H1 (cell line): ENCODE measurements at regions not wholly inside any gene's neighbourhood (a gene's known extent, or its start where the extent isn't known, plus 50 kb on each side); places are given as distances from the start of the nearest gene placed in this dataset.
A peak's percentile ranks its signal among the peaks of the same experiment; 100 is the strongest.

ENCODE experiments used
- CTCF ChIA-PET: fragments of 300-600 bp; sonication (Branson Sonifier 250); formaldehyde crosslinking; loops from one replicate; lab custom pipeline; 2021; ENCODE audit not compliant: partially characterized antibody; lab: Charles Lee
- POLR2A ChIA-PET: fragments of 300-600 bp; sonication (Branson Sonifier 250); formaldehyde crosslinking; loops from one replicate; lab custom pipeline; 2021; ENCODE audit warnings: inconsistent platforms; ENCODE audit not compliant: partially characterized antibody; lab: Charles Lee
- DNase-seq, 2 experiments: peaks; one replicate each; pipeline versions ENCODE4 v3.0.0 to v3.0.0-alpha.2; 2010 to 2022; ENCODE audit warnings: low spot score in 2 of 2, low read depth in 1 of 2, mixed read lengths in 1 of 2
- FAIRE-seq: peaks from 2 replicates; lab custom pipeline; 2011; peaks lifted over from hg19 to GRCh38; lab: Jason Lieb, UNC
- H2AFZ ChIP-seq: 2 replicates; pipeline ENCODE4 v1.8.1; 2012; ENCODE audit warnings: low read length, inconsistent platforms
- H2AK5ac ChIP-seq: 2 replicates; pipeline ENCODE4 v1.6.1; 2013; ENCODE audit warnings: low read depth, low read length
- H2BK120ac ChIP-seq: replicated peaks from 2 replicates; pipeline ENCODE3; 2013; ENCODE audit warnings: low read depth, low read length, inconsistent platforms
- H2BK12ac ChIP-seq: 2 replicates; pipeline ENCODE4 v1.6.1; 2013; ENCODE audit warnings: low read depth, low read length
- H2BK15ac ChIP-seq: 2 replicates; pipeline ENCODE4 v1.6.1; 2013; ENCODE audit warnings: low read length
- H2BK20ac ChIP-seq: 2 replicates; pipeline ENCODE4 v1.6.1; 2013; ENCODE audit warnings: low read length
- H2BK5ac ChIP-seq: 2 replicates; pipeline ENCODE4 v1.6.1; 2013; ENCODE audit warnings: low read depth, low read length
- H3K14ac ChIP-seq: 2 replicates; pipeline ENCODE4 v1.6.1; 2013; ENCODE audit warnings: inconsistent platforms; ENCODE audit not compliant: insufficient read length
- H3K18ac ChIP-seq: 2 replicates; pipeline ENCODE4 v1.6.1; 2013; ENCODE audit warnings: low read length; ENCODE audit errors: extremely low read depth
- H3K23ac ChIP-seq: 2 replicates; pipeline ENCODE4 v1.6.1; 2013; ENCODE audit warnings: inconsistent platforms; ENCODE audit not compliant: insufficient read length
- H3K23me2 ChIP-seq: 2 replicates; pipeline ENCODE4 v1.6.1; 2013; ENCODE audit warnings: low read depth, low read length
- H3K27ac ChIP-seq: 2 replicates; pipeline ENCODE4 v1.6.1; 2011; ENCODE audit warnings: low read depth, low read length, inconsistent platforms
- H3K27me3 ChIP-seq, 4 experiments: replicated peaks in 1 of 4; 1 replicate in 1 of 4; 2 replicates in 3 of 4; pipeline versions ENCODE4 v1.6.1 to v1.8.1; 2011 to 2013; ENCODE audit warnings: low read length in 3 of 4, mild to moderate bottlenecking in 3 of 4, inconsistent platforms in 2 of 4, mixed read lengths in 2 of 4, moderate library complexity in 1 of 4; ENCODE audit not compliant: control insufficient read depth in 3 of 4, insufficient read depth in 3 of 4; ENCODE audit errors: extremely low read depth in 1 of 4
- H3K36me3 ChIP-seq, 4 experiments: 2 replicates each; pipeline versions ENCODE4 v1.6.1 to v1.8.1; 2011 to 2013; ENCODE audit warnings: mild to moderate bottlenecking in 4 of 4, low read length in 3 of 4, moderate library complexity in 2 of 4, control low read depth in 1 of 4, inconsistent platforms in 1 of 4; ENCODE audit not compliant: insufficient read depth in 4 of 4, control insufficient read depth in 2 of 4
- H3K4ac ChIP-seq: replicated peaks from 2 replicates; pipeline ENCODE3; 2013; ENCODE audit warnings: low read length, low read depth, mixed read lengths, inconsistent platforms; ENCODE audit not compliant: insufficient read length
- H3K4me1 ChIP-seq, 4 experiments: replicated peaks in 1 of 4; 1 replicate in 1 of 4; 2 replicates in 3 of 4; pipeline versions ENCODE4 v1.6.1 to v1.8.1; 2011 to 2013; ENCODE audit warnings: low read length in 3 of 4, inconsistent platforms in 2 of 4, mixed read lengths in 1 of 4; ENCODE audit not compliant: insufficient read depth in 4 of 4, control insufficient read depth in 3 of 4
- H3K4me2 ChIP-seq, 2 experiments: 2 replicates each; pipeline versions ENCODE4 v1.6.1 to v1.8.1; 2011 to 2013; ENCODE audit warnings: low read depth in 2 of 2, low read length in 2 of 2, control low read depth in 1 of 2, inconsistent platforms in 1 of 2, mild to moderate bottlenecking in 1 of 2; ENCODE audit not compliant: insufficient read depth in 1 of 2
- H3K4me3 ChIP-seq, 4 experiments: fragments of 200-600, 300-600 bp in 1 of 4; sonication (generic), shearing (Covaris generic), sonication (Bioruptor Twin) in 1 of 4; 2 replicates each; pipeline versions ENCODE4 v1.5.1 to v1.8.1; 2011 to 2016; ENCODE audit warnings: low read length in 4 of 4, low read depth in 3 of 4, control low read depth in 2 of 4, inconsistent platforms in 2 of 4, mild to moderate bottlenecking in 2 of 4, mixed read lengths in 1 of 4, moderate library complexity in 1 of 4; ENCODE audit not compliant: insufficient read depth in 2 of 4; ENCODE audit errors: extremely low read depth in 1 of 4
- H3K56ac ChIP-seq: replicated peaks from 2 replicates; pipeline ENCODE3; 2013; ENCODE audit warnings: low read depth, mild to moderate bottlenecking, mixed read lengths, low read length, inconsistent platforms; ENCODE audit not compliant: insufficient read length
- H3K79me1 ChIP-seq: 2 replicates; pipeline ENCODE4 v1.6.1; 2013; ENCODE audit warnings: low read depth, low read length, control low read depth
- H3K79me2 ChIP-seq, 2 experiments: 2 replicates each; pipeline versions ENCODE4 v1.6.1 to v1.8.1; 2012 to 2013; ENCODE audit warnings: low read length in 2 of 2, mild to moderate bottlenecking in 2 of 2, inconsistent platforms in 1 of 2; ENCODE audit not compliant: insufficient read depth in 2 of 2, control insufficient read depth in 1 of 2
- H3K9ac ChIP-seq, 4 experiments: replicated peaks in 1 of 4; 1 replicate in 1 of 4; 2 replicates in 3 of 4; pipeline versions ENCODE4 v1.6.1 to v1.8.1; 2011 to 2013; ENCODE audit warnings: low read depth in 3 of 4, low read length in 3 of 4, control low read depth in 2 of 4, mild to moderate bottlenecking in 2 of 4, moderate library complexity in 2 of 4, inconsistent platforms in 1 of 4; ENCODE audit errors: extremely low read depth in 1 of 4
- H3K9me3 ChIP-seq, 2 experiments: 2 replicates each; pipeline versions ENCODE4 v1.6.1 to v1.8.1; 2012 to 2013; ENCODE audit warnings: mild to moderate bottlenecking in 2 of 2, moderate library complexity in 2 of 2, control low read depth in 1 of 2, inconsistent platforms in 1 of 2, low read depth in 1 of 2, low read length in 1 of 2, mixed read lengths in 1 of 2; ENCODE audit not compliant: insufficient read depth in 2 of 2
- H4K20me1 ChIP-seq, 2 experiments: replicated peaks in 1 of 2; 2 replicates each; pipeline versions ENCODE3 to v1.8.1; 2011 to 2013; ENCODE audit warnings: inconsistent platforms in 2 of 2, low read length in 2 of 2, mild to moderate bottlenecking in 1 of 2; ENCODE audit not compliant: insufficient read depth in 2 of 2, control insufficient read depth in 1 of 2
- H4K5ac ChIP-seq: 2 replicates; pipeline ENCODE4 v1.6.1; 2013; ENCODE audit warnings: low read length, low read depth, mixed read lengths, inconsistent platforms; ENCODE audit not compliant: insufficient read length
- H4K8ac ChIP-seq: 2 replicates; pipeline ENCODE4 v1.8.0; 2013; ENCODE audit warnings: mild to moderate bottlenecking, moderate library complexity, low read length, inconsistent platforms; ENCODE audit not compliant: insufficient read depth; ENCODE audit errors: extremely low read depth
- H4K91ac ChIP-seq: replicated peaks from 2 replicates; pipeline ENCODE3; 2013; ENCODE audit warnings: low read length, mixed read lengths, inconsistent platforms; ENCODE audit not compliant: insufficient read length
- BRCA1 ChIP-seq: IDR thresholded peaks from 2 replicates; pipeline ENCODE4 v1.6.1; 2012; ENCODE audit warnings: low read depth, low read length, improper control_type of control experiment
- EP300 ChIP-seq, 2 experiments: IDR thresholded peaks; 1 replicate in 1 of 2; 2 replicates in 1 of 2; pipeline ENCODE4 v1.6.1; 2011 to 2012; ENCODE audit warnings: low read depth in 2 of 2, low read length in 2 of 2, mild to moderate bottlenecking in 2 of 2, borderline replicate concordance in 1 of 2, inconsistent platforms in 1 of 2, moderate library complexity in 1 of 2
- JUND ChIP-seq: IDR thresholded peaks from 2 replicates; pipeline ENCODE4 v1.6.1; 2011; ENCODE audit warnings: mild to moderate bottlenecking, improper control_type of control experiment, low read length
- KDM1A ChIP-seq: fragments of 200-600, 300-600 bp; sonication (generic); IDR thresholded peaks from 2 replicates; pipeline ENCODE4 v1.7.1; 2016; ENCODE audit warnings: mild to moderate bottlenecking, low read length, borderline replicate concordance
- KDM5A ChIP-seq: fragments of 200-600 bp; IDR thresholded peaks from 2 replicates; pipeline ENCODE4 v1.7.1; 2012; ENCODE audit warnings: mild to moderate bottlenecking, low read length, inconsistent platforms, mixed read lengths
- MAX ChIP-seq: IDR thresholded peaks from 2 replicates; pipeline ENCODE4 v1.6.1; 2012; ENCODE audit warnings: inconsistent platforms
- PHF8 ChIP-seq: fragments of 200-600 bp; sonication (generic); conservative IDR thresholded peaks from 2 replicates; pipeline ENCODE4 v1.7.1; 2012; ENCODE audit warnings: low read depth, mild to moderate bottlenecking, inconsistent platforms, low read length, moderate library complexity
- RFX5 ChIP-seq: IDR thresholded peaks from 2 replicates; pipeline ENCODE4 v1.6.1; 2011; ENCODE audit warnings: low read depth, low read length, improper control_type of control experiment, borderline replicate concordance
- SAP30 ChIP-seq: fragments of 300-600 bp; sonication (generic); IDR thresholded peaks from 2 replicates; pipeline ENCODE4 v1.7.1; 2012; ENCODE audit warnings: low read length, moderate library complexity, mild to moderate bottlenecking, inconsistent platforms; ENCODE audit not compliant: insufficient read depth, insufficient replicate concordance
- SIX5 ChIP-seq: IDR thresholded peaks from 2 replicates; pipeline ENCODE4 v1.6.1; 2011; ENCODE audit warnings: mild to moderate bottlenecking, low read depth, low read length
- SUZ12 ChIP-seq: fragments of 200-600 bp; sonication (generic); IDR thresholded peaks from 2 replicates; pipeline ENCODE4 v1.6.1; 2012; ENCODE audit warnings: mild to moderate bottlenecking, inconsistent platforms, low read length, moderate library complexity, mixed read lengths
- USF2 ChIP-seq: IDR thresholded peaks from 2 replicates; pipeline ENCODE4 v1.6.1; 2011; ENCODE audit warnings: low read length, improper control_type of control experiment
- WGBS, 2 experiments: shearing (Covaris generic) in 1 of 2; methylation state at CpG; one replicate each; pipeline versions ENCODE4 v1.1.6 to v1.1.7; 2013 to 2015; ENCODE audit warnings: low lambda C conversion rate in 2 of 2, mixed read lengths in 2 of 2, inconsistent platforms in 1 of 2, low coverage in 1 of 2, missing lambda C conversion rate in 1 of 2; ENCODE audit not compliant: insufficient replicate concordance in 2 of 2, insufficient coverage in 1 of 2, insufficient read length in 1 of 2; ENCODE audit errors: extremely low coverage in 1 of 2, missing lambda C conversion rate in 1 of 2; 5-methylcytosine and 5-hydroxymethylcytosine counted together

- H3K9me3 ChIP-seq: peaks cover 35% of the 10 kb centered on the region in 2 experiments
- H3K9ac ChIP-seq: no peak overlapping the region
- H3K23ac ChIP-seq: no peak overlapping the region
- FAIRE-seq: no peak
- no peak overlapping the region for H3K4me3 ChIP-seq
- H3K27me3 ChIP-seq: no peaks in the 10 kb centered on the region
- no peak overlapping the region for H2BK120ac ChIP-seq
- H2AK5ac ChIP-seq: no peak overlapping the region; the same call in 1 of the 2 replicates
- no peaks in the 10 kb centered on the region for H4K20me1 ChIP-seq
- ChIA-PET POLR2A (no interaction called here), CTCF (no interaction called here)
- H3K4me2 ChIP-seq: no peak overlapping the region
- no peak overlapping the region for H3K14ac ChIP-seq
- H3K56ac ChIP-seq: no peak overlapping the region
- DNase-seq: no peak
- H2BK15ac ChIP-seq: no peak overlapping the region
- peak overlapping the region; percentile 35 for H4K91ac ChIP-seq
- no peak overlapping the region for H2BK5ac ChIP-seq
- H3K4ac ChIP-seq: no peak overlapping the region
- H2BK12ac ChIP-seq: no peak overlapping the region
- H4K5ac ChIP-seq: no peak overlapping the region
- no peak overlapping the region for H3K18ac ChIP-seq
- no peak overlapping the region for H4K8ac ChIP-seq
- no peak overlapping the region for H3K27ac ChIP-seq
- no peak overlapping the region for H2BK20ac ChIP-seq
- H2AFZ ChIP-seq: no peak overlapping the region
- no peaks in the 10 kb centered on the region for H3K23me2 ChIP-seq
- H3K79me1 ChIP-seq: no peaks in the 10 kb centered on the region
- no peaks in the 10 kb centered on the region for H3K79me2 ChIP-seq
- no peaks in the 10 kb centered on the region; a peak in 2 of 8 replicates for H3K36me3 ChIP-seq
- peaks cover 0 to 5% (median 0%) of the 10 kb centered on the region in 4 experiments; a peak in 2 of 7 replicates for H3K4me1 ChIP-seq
- no peak for TF ChIP-seq BRCA1
- TF ChIP-seq MAX: no peak
- no peak for TF ChIP-seq PHF8
- no peak for TF ChIP-seq KDM5A
- no peak for TF ChIP-seq JUND
- TF ChIP-seq KDM1A: no peak
- TF ChIP-seq USF2: no peak
- no peak for TF ChIP-seq RFX5
- no peak for TF ChIP-seq EP300 (IDR thresholded peaks at IDR 0.05; ENCODE audit: borderline replicate concordance in 1 of 2, low read depth in 2 of 2, low read length in 2 of 2)
- no peak for TF ChIP-seq SIX5
- no peak for TF ChIP-seq SUZ12
- TF ChIP-seq SAP30: no peak
- 97% methylated on average over 2 of the region's 2 CpGs; no CpG with 5 or more reads in 1 of the 2 experiments for WGBS, 2 experiments
Measured at GRCh38 chr6:169088762-169089161, 164.9 kb downstream of the THBS2 start.
